Middle frontal gyrus (tissue), 1 donor: ENCODE measurements at regions not wholly inside any gene's neighbourhood (a gene's known extent, or its start where the extent isn't known, plus 50 kb on each side); places are given as distances from the start of the nearest gene placed in this dataset.
"Not testable (repeated sequence)": the region's sequence is repeated elsewhere in the genome, so short reads cannot be mapped to it uniquely, and the experiment has no call there.

Source experiments
- DNase-seq: peaks from one replicate; pipeline ENCODE4 v3.0.0-alpha.2; 2015; ENCODE audit warnings: low spot score; ENCODE audit errors: extremely low spot score

DNA sequence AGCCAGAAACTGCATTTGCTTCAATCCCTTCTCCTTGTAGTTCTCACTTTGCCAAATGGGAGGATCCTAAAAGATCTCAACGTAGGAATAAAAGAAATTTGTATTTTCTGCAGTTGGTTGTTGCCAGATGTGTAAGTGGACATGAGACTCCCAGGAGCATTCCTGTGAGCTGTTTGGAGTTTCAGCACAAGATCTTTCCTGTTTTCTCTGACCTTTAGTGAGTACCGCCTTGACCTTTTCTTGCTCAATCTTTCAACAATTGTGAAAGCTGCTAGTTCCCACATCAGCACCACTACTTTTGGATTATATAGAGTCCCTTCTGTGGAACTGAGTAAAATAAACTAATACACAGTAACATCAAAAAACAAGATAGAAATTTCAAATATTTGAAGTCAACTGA is 683.8 kb upstream of the PABPC4L start:
- no peak for DNase-seq

DNA sequence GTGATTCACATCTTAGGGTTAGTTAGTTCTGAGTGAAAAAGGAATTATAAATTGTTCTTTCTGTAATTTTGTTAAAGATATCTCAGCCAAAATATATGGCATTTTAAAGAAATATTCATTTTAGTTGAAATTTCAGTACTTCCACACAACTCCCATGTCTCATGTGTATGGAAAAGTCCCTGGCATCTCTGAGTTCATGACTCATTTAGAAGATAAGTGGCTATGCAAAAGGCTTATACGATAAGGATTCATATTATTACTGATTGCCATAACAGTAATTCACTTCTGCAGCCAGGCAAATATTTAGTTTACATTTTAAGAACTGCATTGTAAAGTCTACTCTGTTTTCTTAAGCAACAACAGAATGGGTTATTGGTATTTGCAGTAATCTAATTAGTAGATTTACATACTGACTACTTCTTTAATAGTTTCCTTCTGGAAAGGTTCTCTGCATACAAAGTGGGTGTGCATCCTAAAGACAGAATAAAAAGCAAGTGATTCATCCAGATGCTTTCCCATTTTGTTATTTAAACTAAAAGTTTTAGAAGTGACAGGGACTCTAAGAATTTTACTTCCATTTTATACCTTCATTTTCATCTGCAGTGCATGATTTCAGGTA is 682.4 kb upstream of the PABPC4L start:
- DNase-seq: no peak

DNA sequence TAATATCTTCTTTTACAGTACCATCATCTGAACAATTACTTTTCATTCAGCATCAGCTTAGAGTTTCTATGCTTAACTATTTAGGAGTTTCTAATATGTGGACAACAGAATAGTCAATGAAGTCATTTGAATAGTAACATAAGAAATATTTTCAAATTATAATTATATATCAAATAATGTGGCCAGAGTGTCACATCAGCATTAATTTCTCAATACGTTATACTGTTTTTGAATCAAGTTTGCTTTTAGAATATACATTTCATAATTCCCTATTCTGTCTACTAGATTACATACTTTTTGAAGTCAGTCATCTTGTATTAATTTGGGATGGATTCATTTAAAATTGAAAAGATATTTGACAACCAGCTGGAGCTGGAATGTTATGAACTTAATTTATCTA is 677.4 kb upstream of the PABPC4L start:
- no peak for DNase-seq

DNA sequence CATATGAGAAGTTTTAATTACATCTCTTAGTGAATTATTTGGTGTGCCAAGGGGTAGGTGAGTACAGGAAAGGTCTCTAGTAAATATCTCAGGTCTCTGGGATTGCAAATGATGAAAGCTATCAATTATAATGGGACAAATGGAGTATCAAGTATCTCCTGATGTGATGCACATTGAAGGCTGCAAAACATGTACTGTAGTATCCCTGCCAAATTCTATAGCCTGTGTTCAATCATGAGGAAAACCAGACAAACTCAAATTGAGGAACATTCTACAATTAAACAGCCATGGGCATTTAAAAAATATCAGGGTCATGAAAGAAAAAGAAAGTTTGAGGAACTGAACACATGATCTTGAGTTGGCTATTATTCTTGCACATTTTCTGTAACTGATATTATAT is 665.4 kb upstream of the PABPC4L start:
- DNase-seq: no peak

DNA sequence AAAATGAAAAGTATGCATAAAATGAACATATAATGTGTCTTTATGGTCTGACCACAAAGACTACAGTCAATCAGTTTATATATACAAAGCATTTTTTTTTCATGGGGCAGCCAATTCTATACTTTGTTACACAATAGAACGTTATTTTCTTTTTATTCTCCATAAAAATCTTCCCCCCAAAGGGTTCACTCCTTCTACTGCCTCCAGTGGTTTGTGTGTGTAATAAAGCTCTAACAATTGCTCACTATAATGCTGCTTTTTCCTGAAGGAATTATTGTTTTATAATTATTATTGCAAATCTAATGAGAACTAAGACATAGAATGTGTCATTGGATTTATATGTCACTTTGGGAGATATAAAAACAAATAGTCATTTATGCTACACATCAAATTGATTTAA is 664.1 kb upstream of the PABPC4L start:
- no peak for DNase-seq

DNA sequence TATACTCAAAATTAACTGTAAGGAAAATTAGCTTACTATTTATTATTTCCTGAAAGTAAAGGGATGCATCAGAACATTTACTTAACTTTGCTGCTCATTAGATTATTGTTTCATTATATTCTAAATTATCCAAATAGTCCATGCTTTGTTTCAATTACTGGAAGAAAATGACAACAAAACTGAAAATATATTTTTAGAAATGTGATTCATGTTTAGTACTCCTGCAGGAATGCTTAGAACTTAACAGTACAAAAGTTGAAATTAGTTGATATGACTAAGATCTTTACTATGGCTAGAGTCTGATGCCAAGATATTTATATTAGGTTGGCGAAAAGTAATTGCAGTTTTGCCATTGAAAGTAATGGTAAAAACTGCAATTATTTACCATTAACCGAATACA is 660.5 kb upstream of the PABPC4L start:
- DNase-seq: no peak

DNA sequence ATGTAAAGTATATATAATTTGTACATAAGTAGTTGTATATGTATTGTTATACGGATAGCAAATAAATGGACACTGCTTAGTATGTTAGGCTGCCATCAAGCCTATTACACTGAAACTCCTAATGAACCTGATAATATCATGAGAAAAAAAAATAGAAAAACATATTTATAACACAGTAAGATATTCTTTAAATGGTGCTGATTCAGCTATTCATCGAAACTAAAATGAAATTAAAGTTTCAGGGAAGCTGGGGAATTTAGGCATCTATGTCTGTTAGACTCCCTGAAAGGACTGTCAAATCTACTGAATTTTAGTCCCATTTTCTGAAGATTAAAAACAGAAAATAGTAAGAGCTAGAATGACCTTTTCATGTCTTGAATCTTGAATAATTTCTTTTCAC is 647.1 kb upstream of the PABPC4L start:
- no peak for DNase-seq

DNA sequence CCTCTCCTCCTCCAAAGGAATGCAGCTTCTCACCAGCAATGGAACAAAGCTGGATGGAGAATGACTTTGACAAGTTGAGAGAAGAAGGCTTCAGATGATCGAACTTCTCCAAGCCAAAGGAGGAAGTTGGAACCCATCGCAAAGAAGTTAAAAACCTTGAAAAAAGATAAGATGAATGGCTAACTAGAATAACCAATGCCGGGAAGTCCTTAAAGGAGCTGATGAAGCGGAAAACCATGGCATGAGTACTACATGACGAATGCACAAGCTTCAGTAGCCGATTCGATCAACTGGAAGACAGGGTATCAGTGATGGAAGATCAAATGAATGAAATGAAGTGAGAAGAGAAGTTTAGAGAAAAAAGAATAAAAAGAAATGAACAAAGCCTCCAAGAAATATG is 629.2 kb upstream of the PABPC4L start:
- not testable (repeated sequence) for DNase-seq

DNA sequence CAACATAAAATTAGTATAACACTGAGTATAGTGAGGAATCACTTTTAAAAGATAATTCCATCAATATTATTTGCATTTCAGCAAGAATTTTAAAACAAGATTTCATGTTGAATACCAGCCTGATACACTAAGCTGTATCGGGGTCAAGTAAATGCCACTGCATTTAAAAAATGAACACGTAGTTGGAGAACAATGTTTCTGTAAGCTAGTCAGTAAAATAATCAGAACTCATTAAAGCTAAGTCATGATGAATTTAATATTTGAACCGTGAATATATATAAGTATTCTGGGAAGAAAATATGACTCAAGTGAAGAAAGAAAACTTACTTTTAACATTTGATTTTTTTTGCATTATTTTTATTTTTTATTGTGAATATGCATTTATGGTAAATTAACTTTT is 611.0 kb upstream of the PABPC4L start:
- no peak for DNase-seq

DNA sequence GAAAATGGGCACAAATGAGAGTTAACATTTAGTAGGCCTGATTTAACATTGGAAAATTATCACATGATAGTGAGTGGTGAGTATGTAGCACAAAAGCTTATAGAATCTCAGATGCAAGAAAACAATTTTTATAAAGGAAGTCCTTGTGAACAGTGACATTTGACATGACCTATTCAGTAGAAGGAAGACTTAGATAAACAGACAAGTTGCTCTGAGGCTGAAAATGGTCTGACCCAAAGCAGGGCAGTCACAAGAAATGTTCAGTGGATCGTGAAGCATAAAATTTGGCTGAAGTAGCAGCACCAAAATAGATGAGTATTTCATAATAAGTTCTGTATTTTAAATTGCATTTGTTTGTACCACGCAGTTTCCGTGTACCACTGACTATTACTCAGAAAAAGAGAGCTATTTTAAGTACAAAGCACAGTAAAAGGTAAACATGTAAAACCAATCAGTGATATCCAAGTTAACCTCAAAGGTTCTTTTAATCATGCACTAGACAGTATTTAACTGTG is 605.7 kb upstream of the PABPC4L start:
- no peak for DNase-seq

DNA sequence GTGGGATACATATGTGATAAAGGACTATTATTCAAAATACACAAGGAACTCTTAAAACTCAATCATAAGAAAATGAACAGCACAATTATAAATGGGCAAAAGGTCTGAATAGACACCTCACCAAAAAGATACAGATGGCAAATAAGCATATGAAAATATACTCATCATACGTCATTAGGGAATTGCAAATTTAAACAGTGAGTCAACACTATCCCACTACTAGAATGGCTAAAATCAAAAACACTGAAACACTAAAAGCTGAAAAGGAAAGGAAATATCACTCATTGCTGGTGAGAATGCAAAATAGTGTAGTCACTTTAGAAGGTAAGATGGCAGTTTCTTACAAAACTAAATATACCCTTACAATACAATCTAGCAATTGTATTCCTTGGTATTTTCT is 597.0 kb upstream of the PABPC4L start:
- DNase-seq: no peak

DNA sequence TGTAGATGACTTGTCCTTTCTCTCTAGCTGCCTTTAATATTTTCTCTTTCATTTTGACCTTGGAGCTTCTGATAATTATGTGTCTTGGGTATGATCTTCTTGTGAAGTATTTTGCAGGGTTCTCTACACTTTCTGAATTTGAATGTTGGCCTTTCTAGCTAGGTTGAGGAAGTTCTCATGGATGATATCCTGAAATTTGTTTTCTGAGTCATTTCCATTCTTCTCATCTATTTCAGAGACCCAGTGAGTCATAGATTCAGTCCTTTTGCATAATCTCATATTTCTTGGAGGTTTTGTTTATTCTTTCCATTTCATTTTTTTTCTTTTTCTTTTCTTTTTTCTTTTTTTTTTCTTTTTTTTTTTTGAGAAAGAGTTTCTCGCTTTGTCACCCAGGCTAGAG is 585.7 kb upstream of the PABPC4L start:
- DNase-seq: no peak

DNA sequence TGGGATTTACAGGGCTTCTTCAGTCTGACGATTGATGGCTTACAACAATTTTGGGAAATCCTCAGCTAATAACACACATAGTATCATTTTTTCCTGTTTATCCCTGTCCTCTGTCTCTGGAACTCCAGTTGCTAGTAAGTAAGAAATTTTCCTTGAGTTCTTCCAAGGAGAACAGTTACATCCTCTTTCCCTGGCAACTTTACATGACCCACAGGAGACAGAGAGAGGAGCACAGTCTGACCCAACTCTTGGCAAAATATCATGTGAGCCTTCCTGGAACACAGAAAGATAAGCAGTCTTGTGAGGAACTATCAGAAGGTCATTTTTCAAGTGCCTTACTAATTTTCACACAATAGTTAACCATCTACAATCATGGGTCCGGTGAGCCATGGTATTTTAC is 578.7 kb upstream of the PABPC4L start:
- no peak for DNase-seq

DNA sequence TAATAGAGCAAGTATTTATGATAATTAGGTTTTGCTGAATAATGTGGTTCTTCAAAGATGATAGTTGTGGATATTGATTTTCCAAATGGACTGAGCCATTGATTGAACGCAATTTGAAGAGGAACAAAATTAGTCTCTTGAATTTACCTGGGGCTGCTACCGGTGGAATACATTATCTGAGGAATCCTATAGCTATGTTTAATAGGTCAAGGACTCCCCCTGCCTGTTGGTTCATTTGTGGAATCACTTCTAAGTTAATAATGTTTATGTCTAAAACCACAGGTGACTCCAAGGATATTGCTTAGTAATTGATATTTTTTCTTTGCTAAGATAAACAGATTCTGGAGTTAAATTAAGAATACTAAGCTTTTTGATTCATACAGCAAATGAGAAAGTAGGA is 576.0 kb upstream of the PABPC4L start:
- DNase-seq: no peak

DNA sequence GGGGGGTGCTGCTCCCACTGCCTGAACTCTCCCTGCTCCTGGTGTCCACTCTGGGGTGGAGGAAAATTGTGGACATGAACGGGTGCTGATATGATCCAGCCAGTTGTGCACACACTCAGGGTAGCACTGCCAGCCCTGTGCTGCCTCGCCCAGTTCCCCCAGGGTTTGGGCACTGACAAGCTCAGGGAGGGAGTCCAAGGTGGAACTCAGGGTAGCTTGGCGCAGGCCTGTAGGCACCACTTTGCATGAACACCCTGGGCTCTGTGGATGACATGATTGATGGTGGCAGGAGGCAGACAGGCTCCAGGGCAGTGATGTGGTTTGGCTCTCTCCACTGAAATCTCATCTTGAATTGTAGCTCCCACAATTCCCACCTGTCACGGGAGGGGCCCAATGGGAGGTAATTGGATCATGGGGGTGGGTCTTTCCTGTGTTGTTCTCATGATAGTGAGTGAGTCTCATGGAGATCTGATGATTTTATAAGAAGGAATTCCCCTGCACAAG is 572.0 kb upstream of the PABPC4L start:
- no peak for DNase-seq

DNA sequence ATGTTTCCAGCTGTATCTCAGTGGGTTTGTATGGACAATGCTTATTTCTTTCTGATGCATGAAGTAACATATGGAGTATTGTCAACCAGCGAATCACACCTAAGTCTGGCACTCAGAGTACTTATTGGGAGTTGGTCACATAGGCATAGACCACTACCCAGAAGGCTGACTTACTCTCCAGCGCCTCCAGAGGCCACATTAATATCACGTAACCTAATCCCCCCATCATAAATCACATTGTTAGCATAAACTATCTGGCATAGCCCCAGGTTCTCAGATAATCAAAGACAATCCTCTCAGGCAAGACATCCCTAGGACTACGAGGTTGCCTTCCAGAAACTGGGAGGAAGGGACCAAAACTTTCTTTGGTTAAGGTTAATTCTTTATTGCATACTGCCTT is 560.5 kb upstream of the PABPC4L start:
- no peak for DNase-seq

DNA sequence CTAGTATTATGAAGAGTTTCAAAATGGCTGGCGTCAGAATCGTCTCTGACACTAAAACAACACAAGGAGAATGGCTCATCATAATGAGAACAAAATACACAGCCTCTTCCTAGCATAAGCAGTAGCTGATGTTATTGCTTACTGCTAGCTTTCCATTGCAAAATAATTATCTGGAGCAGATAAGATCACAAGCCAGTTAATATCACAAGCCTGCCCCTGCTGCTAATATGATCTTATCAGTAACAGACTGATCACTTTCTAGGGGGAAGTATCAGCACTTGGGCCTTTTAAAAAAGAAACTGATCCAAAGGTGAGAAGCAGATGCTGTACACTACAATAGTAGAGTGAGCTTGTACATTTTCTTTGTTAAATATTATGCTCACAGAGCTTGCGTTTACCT is 554.8 kb upstream of the PABPC4L start:
- DNase-seq: no peak

DNA sequence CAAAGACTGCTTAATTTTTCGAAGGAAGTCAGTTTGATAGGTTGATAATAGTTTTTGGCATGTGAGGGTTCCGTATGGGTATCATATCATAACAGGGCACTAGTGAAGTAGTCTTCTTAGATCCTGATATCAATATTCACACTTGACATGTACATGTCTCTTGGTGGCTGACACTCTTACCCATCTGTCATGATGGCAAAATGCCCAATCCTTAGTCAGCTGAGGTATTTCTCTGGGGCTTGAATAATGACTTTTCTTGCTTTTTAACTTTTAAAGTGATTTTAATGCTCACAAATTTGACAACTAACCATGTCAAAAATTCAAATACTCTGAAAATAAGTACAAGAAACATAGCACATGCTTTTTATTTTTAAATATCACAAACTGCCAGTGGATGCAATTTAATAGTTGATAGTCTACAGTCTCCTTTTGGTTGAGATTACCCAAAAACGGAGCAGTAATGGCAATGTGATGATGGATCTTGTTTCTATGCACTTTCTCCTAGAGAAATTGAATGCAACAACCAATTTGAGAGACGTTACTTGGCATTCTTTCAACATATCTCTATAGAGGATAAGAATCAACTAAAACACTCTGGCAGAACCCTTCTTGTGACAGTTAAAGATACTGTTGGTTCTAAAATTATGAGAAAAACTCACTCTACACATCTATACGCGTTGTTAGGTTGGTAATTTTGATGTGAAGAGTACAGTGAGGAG is 552.9 kb upstream of the PABPC4L start:
- DNase-seq: no peak

DNA sequence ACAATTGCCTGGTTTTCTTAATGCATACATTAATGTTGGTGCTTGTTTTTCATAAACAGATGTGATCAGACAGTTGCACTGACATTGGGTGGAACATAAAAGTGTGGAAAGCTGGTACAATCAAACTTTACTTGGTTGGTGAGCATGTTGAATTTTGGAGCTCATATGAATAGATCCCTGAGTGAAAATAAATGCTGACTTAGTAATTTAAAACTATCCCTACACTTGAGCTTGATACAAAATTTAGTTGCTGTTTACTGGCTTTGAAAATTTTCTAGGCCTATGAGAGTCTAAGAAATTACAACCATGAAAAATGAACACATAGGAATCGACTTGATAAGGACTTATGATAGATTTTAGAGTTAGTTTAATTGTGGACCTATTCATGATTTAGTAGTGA is 551.8 kb upstream of the PABPC4L start:
- no peak for DNase-seq

DNA sequence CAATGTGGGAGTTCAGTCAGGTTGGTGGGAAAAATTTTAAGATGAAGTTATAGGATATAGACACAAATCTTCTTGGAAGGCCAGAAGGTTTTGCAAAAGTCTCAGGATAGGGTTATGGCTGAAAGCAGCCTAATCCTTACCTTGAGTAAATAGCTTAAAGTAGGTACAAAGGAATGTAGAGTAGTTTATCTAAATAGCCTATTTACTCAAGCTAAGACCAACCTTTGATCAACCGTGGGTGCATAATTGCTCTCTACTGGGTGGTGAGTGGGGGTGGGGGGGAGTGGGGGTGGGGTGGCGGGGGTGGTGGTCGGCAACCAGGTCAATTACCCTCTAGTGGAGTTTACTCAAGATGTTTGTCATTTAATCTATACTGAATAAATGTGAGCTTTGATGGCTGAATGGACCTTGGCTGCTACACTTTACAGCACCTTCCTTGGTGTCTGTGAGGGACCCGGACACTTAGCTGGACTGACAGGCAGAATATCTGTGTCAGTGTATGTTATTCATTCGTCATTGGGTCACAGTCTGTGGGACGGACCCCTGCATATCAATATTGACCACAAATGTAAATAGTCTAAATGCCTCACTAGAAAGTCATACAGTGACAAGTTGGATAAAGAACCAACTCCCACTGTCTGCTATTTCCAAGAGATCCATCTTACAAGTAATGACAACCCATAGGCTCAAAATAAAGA is 545.7 kb upstream of the PABPC4L start:
- DNase-seq: no peak

DNA sequence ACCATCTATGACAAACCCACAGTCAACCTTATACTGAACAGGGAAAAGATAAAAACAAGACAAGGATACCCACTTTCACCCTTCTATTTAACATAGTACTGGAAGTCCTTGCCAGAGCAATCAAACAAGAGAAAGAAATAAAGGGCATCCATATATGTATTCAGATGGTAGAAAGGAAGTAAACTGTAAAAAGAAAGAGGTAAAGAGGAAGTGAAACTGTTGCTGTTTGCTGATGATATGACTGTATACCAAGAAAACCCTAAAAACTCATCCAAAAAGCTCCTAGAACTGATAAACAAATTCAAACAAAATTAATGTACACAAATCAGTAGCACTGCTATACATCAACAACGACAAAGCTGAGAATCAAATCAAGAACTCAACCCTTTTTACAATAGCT is 538.7 kb upstream of the PABPC4L start:
- DNase-seq: no peak

DNA sequence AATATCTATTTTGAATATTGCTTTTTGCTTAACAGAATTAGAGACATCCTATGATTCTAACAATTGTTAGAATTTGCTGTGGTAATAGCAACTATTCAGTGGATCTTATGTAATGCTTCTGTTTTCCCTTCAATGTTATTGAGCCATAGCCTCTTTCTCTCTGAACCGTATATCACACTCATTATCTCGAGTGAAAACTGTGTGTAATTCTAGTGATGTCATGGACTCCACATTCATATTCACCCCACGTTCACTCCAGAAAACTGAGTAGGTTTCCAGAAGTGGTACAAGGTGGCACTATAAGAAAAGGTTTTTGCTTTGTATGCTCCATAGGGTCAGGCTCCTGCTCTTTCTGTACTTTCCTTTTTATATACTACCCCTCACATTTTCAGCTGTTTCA is 534.3 kb upstream of the PABPC4L start:
- no peak for DNase-seq
